ENCODE measurements at regions not wholly inside any gene's neighbourhood (a gene's known extent, or its start where the extent isn't known, plus 50 kb on each side); places are given as distances from the start of the nearest gene placed in this dataset.
"Not testable (repeated sequence)": the region's sequence is repeated elsewhere in the genome, so short reads cannot be mapped to it uniquely, and the experiment has no call there.

DNA sequence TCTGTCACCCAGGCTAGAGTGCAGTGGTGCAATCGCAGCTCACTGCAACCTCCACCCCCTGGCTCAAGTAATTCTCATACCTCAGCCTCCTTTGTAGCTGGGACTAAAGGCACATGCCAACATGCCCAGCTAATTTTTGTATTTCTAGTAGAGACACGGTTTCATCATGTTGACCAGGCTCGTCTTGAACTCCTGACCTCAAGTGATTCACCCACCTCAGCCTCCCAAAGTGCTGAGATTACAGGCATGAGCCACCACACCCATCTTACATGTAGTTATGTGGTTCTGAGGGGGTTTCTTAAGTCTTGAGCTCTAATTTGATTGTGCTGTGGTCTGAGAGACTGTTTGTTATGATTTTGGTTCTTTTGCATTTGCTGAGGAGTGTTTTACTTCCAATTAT lies 57.3 kb upstream of the USP15 start:
- TF ChIP-seq, protein P1, sequence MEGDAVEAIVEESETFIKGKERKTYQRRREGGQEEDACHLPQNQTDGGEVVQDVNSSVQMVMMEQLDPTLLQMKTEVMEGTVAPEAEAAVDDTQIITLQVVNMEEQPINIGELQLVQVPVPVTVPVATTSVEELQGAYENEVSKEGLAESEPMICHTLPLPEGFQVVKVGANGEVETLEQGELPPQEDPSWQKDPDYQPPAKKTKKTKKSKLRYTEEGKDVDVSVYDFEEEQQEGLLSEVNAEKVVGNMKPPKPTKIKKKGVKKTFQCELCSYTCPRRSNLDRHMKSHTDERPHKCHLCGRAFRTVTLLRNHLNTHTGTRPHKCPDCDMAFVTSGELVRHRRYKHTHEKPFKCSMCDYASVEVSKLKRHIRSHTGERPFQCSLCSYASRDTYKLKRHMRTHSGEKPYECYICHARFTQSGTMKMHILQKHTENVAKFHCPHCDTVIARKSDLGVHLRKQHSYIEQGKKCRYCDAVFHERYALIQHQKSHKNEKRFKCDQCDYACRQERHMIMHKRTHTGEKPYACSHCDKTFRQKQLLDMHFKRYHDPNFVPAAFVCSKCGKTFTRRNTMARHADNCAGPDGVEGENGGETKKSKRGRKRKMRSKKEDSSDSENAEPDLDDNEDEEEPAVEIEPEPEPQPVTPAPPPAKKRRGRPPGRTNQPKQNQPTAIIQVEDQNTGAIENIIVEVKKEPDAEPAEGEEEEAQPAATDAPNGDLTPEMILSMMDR (optimal IDR thresholded peaks at IDR 0.05 in 1 of 3, IDR thresholded peaks at IDR 0.05 in 1 of 3, conservative IDR thresholded peaks at IDR 0.05 in 1 of 3; ENCODE audit: extremely low read depth in 1 of 3, insufficient read depth in 2 of 3, low read length in 3 of 3), result not testable (repeated sequence)
- TF ChIP-seq EZH2 (IDR thresholded peaks at IDR 0.05; ENCODE audit: low read length), result not testable (repeated sequence)
